Keratinocyte (primary cell): ENCODE measurements at regions not wholly inside any gene's neighbourhood (a gene's known extent, or its start where the extent isn't known, plus 50 kb on each side); places are given as distances from the start of the nearest gene placed in this dataset.
"Not testable (repeated sequence)": the region's sequence is repeated elsewhere in the genome, so short reads cannot be mapped to it uniquely, and the experiment has no call there.

Source experiments
- DNase-seq: peaks from one replicate; pipeline ENCODE4 v3.0.0-alpha.2; 2011; ENCODE audit warnings: low read depth, missing footprints, low spot score
- FAIRE-seq: peaks from 2 replicates; lab custom pipeline; 2011; peaks lifted over from hg19 to GRCh38; lab: Jason Lieb, UNC
- H2AFZ ChIP-seq: 2 replicates; pipeline ENCODE4 v1.6.0; 2012; ENCODE audit warnings: low read length, control low read depth, inconsistent platforms; ENCODE audit not compliant: control insufficient read depth
- H3K27ac ChIP-seq: 2 replicates; pipeline ENCODE4 v1.5.1; 2011; ENCODE audit warnings: low read length; ENCODE audit not compliant: control insufficient read depth, insufficient read depth
- H3K27me3 ChIP-seq: 3 replicates; pipeline ENCODE4 v1.6.0; 2011; ENCODE audit warnings: low read length; ENCODE audit not compliant: control insufficient read depth, insufficient read depth; ENCODE audit errors: extremely low read depth
- H3K36me3 ChIP-seq, 2 experiments: 2 replicates in 1 of 2; 3 replicates in 1 of 2; pipeline ENCODE4 v1.5.1; 2011; ENCODE audit warnings: low read length in 2 of 2, mild to moderate bottlenecking in 1 of 2; ENCODE audit not compliant: control insufficient read depth in 2 of 2, insufficient read depth in 2 of 2; ENCODE audit errors: extremely low read depth in 1 of 2
- H3K4me1 ChIP-seq: 3 replicates; pipeline ENCODE4 v1.5.1; 2011; ENCODE audit warnings: low read length; ENCODE audit not compliant: control insufficient read depth, insufficient read depth; ENCODE audit errors: extremely low read depth
- H3K4me2 ChIP-seq: 3 replicates; pipeline ENCODE4 v1.6.0; 2011; ENCODE audit warnings: low read depth, low read length; ENCODE audit not compliant: control insufficient read depth, insufficient read depth; ENCODE audit errors: extremely low read depth
- H3K4me3 ChIP-seq, 3 experiments: fragments of 200-600 bp in 1 of 3; sonication (generic) in 1 of 3; 2 replicates in 2 of 3; 3 replicates in 1 of 3; pipeline ENCODE4 v1.5.1; 2011 to 2016; ENCODE audit warnings: low read length in 3 of 3, mild to moderate bottlenecking in 3 of 3, control low read depth in 2 of 3, inconsistent platforms in 1 of 3, low read depth in 1 of 3, mixed read lengths in 1 of 3, mixed run types in 1 of 3, moderate library complexity in 1 of 3; ENCODE audit not compliant: control insufficient read depth in 2 of 3, insufficient read depth in 2 of 3; ENCODE audit errors: extremely low read depth in 1 of 3
- H3K79me2 ChIP-seq: 2 replicates; pipeline ENCODE4 v1.6.0; 2012; ENCODE audit warnings: low read length; ENCODE audit not compliant: control insufficient read depth, insufficient read depth
- H3K9ac ChIP-seq: 3 replicates; pipeline ENCODE4 v1.6.0; 2011; ENCODE audit warnings: low read length; ENCODE audit not compliant: control insufficient read depth, insufficient read depth; ENCODE audit errors: extremely low read depth
- H3K9me1 ChIP-seq: 3 replicates; pipeline ENCODE4 v1.6.0; 2011; ENCODE audit warnings: low read length; ENCODE audit not compliant: control insufficient read depth, insufficient read depth; ENCODE audit errors: extremely low read depth
- H3K9me3 ChIP-seq: 2 replicates; pipeline ENCODE4 v1.5.1; 2012; ENCODE audit warnings: low read depth, low read length; ENCODE audit not compliant: control insufficient read depth
- H4K20me1 ChIP-seq: 3 replicates; pipeline ENCODE4 v1.6.0; 2011; ENCODE audit warnings: low read length; ENCODE audit not compliant: control insufficient read depth, insufficient read depth; ENCODE audit errors: extremely low read depth
- CTCF ChIP-seq, 3 experiments: IDR thresholded peaks in 1 of 3; conservative IDR thresholded peaks in 1 of 3; optimal IDR thresholded peaks in 1 of 3; 2 replicates in 2 of 3; 3 replicates in 1 of 3; pipeline versions ENCODE3 to v1.5.1; 2011; ENCODE audit warnings: low read length in 3 of 3, mild to moderate bottlenecking in 3 of 3, moderate library complexity in 2 of 3, control low read depth in 1 of 3, inconsistent platforms in 1 of 3; ENCODE audit not compliant: insufficient read depth in 2 of 3; ENCODE audit errors: extremely low read depth in 1 of 3
- EZH2 ChIP-seq: IDR thresholded peaks from one replicate; pipeline ENCODE4 v1.6.1; 2012; ENCODE audit warnings: inconsistent platforms, mild to moderate bottlenecking, low read length, moderate library complexity
- dilution Hi-C: fragments of 300-500 bp; cut with MboI; formaldehyde crosslinking; loops from one replicate; pipeline ENCODE4 v1.7.0; 2020; ENCODE audit warnings: low sequenced_read_pairs; ENCODE audit not compliant: extremely low pct_ligation_motif_present

- DNase-seq, H3K9me3 ChIP-seq, H3K4me3 ChIP-seq, H3K9me1 ChIP-seq, H3K4me2 ChIP-seq, H3K79me2 ChIP-seq, H3K27ac ChIP-seq, H3K4me1 ChIP-seq, H2AFZ ChIP-seq, H3K36me3 ChIP-seq, dilution Hi-C loops, FAIRE-seq, H3K9ac ChIP-seq, H4K20me1 ChIP-seq, H3K27me3 ChIP-seq: not testable (repeated sequence)
These were observed 125.3 kb downstream of the GOLGA6L4 start for GRCh38 chr15:84360902-84361301.

- not testable (repeated sequence) for FAIRE-seq, H2AFZ ChIP-seq
These were observed 148.8 kb downstream of the GOLGA6L4 start for GRCh38 chr15:84384421-84384820.

GRCh38 chr15:84387086-84387485, 151.5 kb downstream of the GOLGA6L4 start:
- Histone ChIP-seq H3K4me3 (no peak overlapping the region), H3K9me1 (no peaks in the 10 kb centered on the region), H3K4me2 (no peak overlapping the region), H3K79me2 (no peaks in the 10 kb centered on the region), H3K27ac (no peak overlapping the region), H3K36me3 (no peaks in the 10 kb centered on the region), H2AFZ (no peak overlapping the region), H4K20me1 (no peaks in the 10 kb centered on the region), H3K9ac (no peak overlapping the region), H3K4me1 (no peaks in the 10 kb centered on the region), H3K9me3 (no peaks in the 10 kb centered on the region), H3K27me3 (peaks cover 3% of the 10 kb centered on the region)
- TF ChIP-seq EZH2 = no peak
- no peak for TF ChIP-seq CTCF (optimal IDR thresholded peaks at IDR 0.05 in 1 of 3, IDR thresholded peaks at IDR 0.05 in 1 of 3, conservative IDR thresholded peaks at IDR 0.05 in 1 of 3; ENCODE audit: extremely low read depth in 1 of 3, insufficient read depth in 2 of 3, low read length in 3 of 3)
- dilution Hi-C loops = no loop called here
- no peak for DNase-seq
- FAIRE-seq = no peak

More at GRCh38 chr15:84384421-84384820, 148.8 kb downstream of the GOLGA6L4 start:
- H3K9ac ChIP-seq, H3K27ac ChIP-seq, dilution Hi-C loops, H3K79me2 ChIP-seq, H3K4me3 ChIP-seq, H3K4me1 ChIP-seq, H4K20me1 ChIP-seq, H3K9me1 ChIP-seq, H3K4me2 ChIP-seq, H3K27me3 ChIP-seq, H3K36me3 ChIP-seq, DNase-seq, H3K9me3 ChIP-seq: not testable (repeated sequence)

GRCh38 chr15:84388201-84388600, 152.6 kb downstream of the GOLGA6L4 start:
- H3K36me3 ChIP-seq, H4K20me1 ChIP-seq, H2AFZ ChIP-seq, H3K9me3 ChIP-seq, FAIRE-seq, H3K27ac ChIP-seq, H3K4me2 ChIP-seq, H3K4me1 ChIP-seq, H3K79me2 ChIP-seq, H3K27me3 ChIP-seq, H3K4me3 ChIP-seq, H3K9ac ChIP-seq, DNase-seq, H3K9me1 ChIP-seq, dilution Hi-C loops: not testable (repeated sequence)
